Neural cell (in vitro differentiated cells): ENCODE measurements at regions not wholly inside any gene's neighbourhood (a gene's known extent, or its start where the extent isn't known, plus 50 kb on each side); places are given as distances from the start of the nearest gene placed in this dataset.

Source experiments
- H2AFZ ChIP-seq: fragments of 200-600, 300-800 bp; sonication (generic), shearing (Covaris generic); 2 replicates; pipeline ENCODE4 v1.6.0; 2014; ENCODE audit warnings: low read depth, mild to moderate bottlenecking, antibody characterized with exemption, low read length, moderate library complexity
- H3F3A ChIP-seq: fragments of 200-600 bp; shearing (Covaris generic); 2 replicates; pipeline ENCODE4 v1.6.1; 2016; ENCODE audit warnings: mild to moderate bottlenecking, moderate library complexity, mixed read lengths, antibody characterized with exemption, low read length; ENCODE audit not compliant: insufficient read depth, poor library complexity, severe bottlenecking
- H3K27ac ChIP-seq: fragments of 200-600, 300-800 bp; sonication (generic), shearing (Covaris generic); 2 replicates; pipeline ENCODE4 v1.5.1; 2014; ENCODE audit warnings: mild to moderate bottlenecking, low read length, moderate library complexity
- H3K27me3 ChIP-seq: fragments of 300-800, 200-600 bp; sonication (generic), shearing (Covaris generic); 2 replicates; pipeline ENCODE4 v1.6.0; 2014; ENCODE audit warnings: mild to moderate bottlenecking, low read depth, low read length, moderate library complexity; ENCODE audit not compliant: insufficient read depth
- H3K36me3 ChIP-seq: fragments of 300-800, 200-600 bp; sonication (generic), shearing (Covaris generic); 2 replicates; pipeline ENCODE4 v1.5.1; 2014; ENCODE audit warnings: mild to moderate bottlenecking, antibody characterized with exemption, low read length, moderate library complexity; ENCODE audit not compliant: insufficient read depth
- H3K4me2 ChIP-seq: fragments of 300-800, 200-600 bp; sonication (generic), shearing (Covaris generic); 2 replicates; pipeline ENCODE4 v1.6.0; 2014; ENCODE audit warnings: mild to moderate bottlenecking, low read length
- H3K4me3 ChIP-seq: fragments of 300-800, 200-600 bp; sonication (generic), shearing (Covaris generic); 2 replicates; pipeline ENCODE4 v1.5.1; 2014; ENCODE audit warnings: mild to moderate bottlenecking, low read length, moderate library complexity
- H3K79me2 ChIP-seq: fragments of 200-600 bp; shearing (Covaris generic); replicated peaks from 2 replicates; pipeline ENCODE4 v1.6.0; 2014; ENCODE audit warnings: mild to moderate bottlenecking, low read length, moderate library complexity; ENCODE audit not compliant: insufficient read depth
- H3K9ac ChIP-seq: fragments of 300-800, 200-600 bp; sonication (generic), shearing (Covaris generic); 2 replicates; pipeline ENCODE4 v1.6.1; 2016; ENCODE audit warnings: mild to moderate bottlenecking, low read length, mixed read lengths
- H3K9me2 ChIP-seq: fragments of 200-600 bp; shearing (Covaris generic); 2 replicates; pipeline ENCODE4 v1.6.1; 2016; ENCODE audit warnings: mild to moderate bottlenecking, low read length, mixed read lengths; ENCODE audit not compliant: insufficient read depth
- H3K9me3 ChIP-seq: fragments of 200-600, 300-800 bp; sonication (generic), shearing (Covaris generic); 2 replicates; pipeline ENCODE4 v1.6.1; 2016; ENCODE audit warnings: mild to moderate bottlenecking, mixed run types, low read length, moderate library complexity, mixed read lengths
- H4K20me1 ChIP-seq: fragments of 200-600 bp; shearing (Covaris generic); 2 replicates; pipeline ENCODE4 v1.6.1; 2016; ENCODE audit warnings: mild to moderate bottlenecking, mixed run types; ENCODE audit not compliant: insufficient read depth
- EP300 ChIP-seq: fragments of 450-650 bp; conservative IDR thresholded peaks from 2 replicates; pipeline ENCODE4 v1.6.1; 2014; ENCODE audit warnings: antibody characterized with exemption, mild to moderate bottlenecking, moderate library complexity; ENCODE audit not compliant: poor library complexity, severe bottlenecking
- EZH2 ChIP-seq: fragments of 200-600, 300-800 bp; shearing (Covaris generic), sonication (generic); IDR thresholded peaks from 2 replicates; pipeline ENCODE4 v1.6.1; 2014; ENCODE audit warnings: antibody characterized with exemption, low read length, borderline replicate concordance, mild to moderate bottlenecking; ENCODE audit not compliant: insufficient read depth, poor library complexity, severe bottlenecking
- MXI1 ChIP-seq: fragments of 450-650 bp; conservative IDR thresholded peaks from 2 replicates; pipeline ENCODE4 v1.6.1; 2014; ENCODE audit warnings: antibody characterized with exemption, mild to moderate bottlenecking; ENCODE audit not compliant: poor library complexity, severe bottlenecking
- POLR2AphosphoS5 ChIP-seq: IDR thresholded peaks from 2 replicates; pipeline ENCODE4 v1.6.1; 2012
- RAD21 ChIP-seq: fragments of 450-650 bp; conservative IDR thresholded peaks from 2 replicates; pipeline ENCODE4 v1.6.1; 2014; ENCODE audit warnings: antibody characterized with exemption, mild to moderate bottlenecking, moderate library complexity
- REST ChIP-seq: IDR thresholded peaks from 2 replicates; pipeline ENCODE4 v1.6.1; 2012; ENCODE audit warnings: borderline replicate concordance
- SMC3 ChIP-seq: fragments of 450-650 bp; conservative IDR thresholded peaks from 2 replicates; pipeline ENCODE4 v1.6.1; 2014; ENCODE audit warnings: antibody characterized with exemption, mild to moderate bottlenecking, moderate library complexity; ENCODE audit not compliant: poor library complexity
- TAF1 ChIP-seq: IDR thresholded peaks from 2 replicates; pipeline ENCODE4 v1.6.1; 2012; ENCODE audit warnings: low read depth
- TF ChIP-seq, protein P1 (sequence below): fragments of 450-650 bp; IDR thresholded peaks from 2 replicates; pipeline ENCODE4 v1.5.1; 2014; ENCODE audit warnings: antibody characterized with exemption, mild to moderate bottlenecking, moderate library complexity; ENCODE audit not compliant: poor library complexity, severe bottlenecking

- H3K27me3 ChIP-seq: no peaks in the 10 kb centered on the region
- no peaks in the 10 kb centered on the region for H4K20me1 ChIP-seq
- H3K4me3 ChIP-seq: no peak overlapping the region
- H3K36me3 ChIP-seq: no peaks in the 10 kb centered on the region
- H2AFZ ChIP-seq: no peak overlapping the region
- no peak overlapping the region for H3K9ac ChIP-seq
- H3K4me2 ChIP-seq: no peak overlapping the region
- no peak for TF ChIP-seq EZH2
- no peak for TF ChIP-seq REST
- TF ChIP-seq RAD21: no peak
- TF ChIP-seq EP300: no peak
- no peak for TF ChIP-seq SMC3
- no peak for TF ChIP-seq MXI1
- no peak for TF ChIP-seq TAF1
- TF ChIP-seq, protein P1, sequence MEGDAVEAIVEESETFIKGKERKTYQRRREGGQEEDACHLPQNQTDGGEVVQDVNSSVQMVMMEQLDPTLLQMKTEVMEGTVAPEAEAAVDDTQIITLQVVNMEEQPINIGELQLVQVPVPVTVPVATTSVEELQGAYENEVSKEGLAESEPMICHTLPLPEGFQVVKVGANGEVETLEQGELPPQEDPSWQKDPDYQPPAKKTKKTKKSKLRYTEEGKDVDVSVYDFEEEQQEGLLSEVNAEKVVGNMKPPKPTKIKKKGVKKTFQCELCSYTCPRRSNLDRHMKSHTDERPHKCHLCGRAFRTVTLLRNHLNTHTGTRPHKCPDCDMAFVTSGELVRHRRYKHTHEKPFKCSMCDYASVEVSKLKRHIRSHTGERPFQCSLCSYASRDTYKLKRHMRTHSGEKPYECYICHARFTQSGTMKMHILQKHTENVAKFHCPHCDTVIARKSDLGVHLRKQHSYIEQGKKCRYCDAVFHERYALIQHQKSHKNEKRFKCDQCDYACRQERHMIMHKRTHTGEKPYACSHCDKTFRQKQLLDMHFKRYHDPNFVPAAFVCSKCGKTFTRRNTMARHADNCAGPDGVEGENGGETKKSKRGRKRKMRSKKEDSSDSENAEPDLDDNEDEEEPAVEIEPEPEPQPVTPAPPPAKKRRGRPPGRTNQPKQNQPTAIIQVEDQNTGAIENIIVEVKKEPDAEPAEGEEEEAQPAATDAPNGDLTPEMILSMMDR: no peak
- no peak for TF ChIP-seq POLR2AphosphoS5
- no peaks in the 10 kb centered on the region for H3K9me3 ChIP-seq
- H3F3A ChIP-seq: no peaks in the 10 kb centered on the region
- no peaks in the 10 kb centered on the region for H3K9me2 ChIP-seq
- no peaks in the 10 kb centered on the region for H3K79me2 ChIP-seq
- H3K27ac ChIP-seq: no peak overlapping the region
Observed at GRCh38 chr10:29185050-29185449, 103.8 kb upstream of the LYZL1 start.

- Histone ChIP-seq H3K4me2 (no peak overlapping the region), H3K4me3 (no peak overlapping the region), H3K9me2 (no peaks in the 10 kb centered on the region), H3K27me3 (no peaks in the 10 kb centered on the region), H3K27ac (no peak overlapping the region), H3K9ac (no peak overlapping the region), H3K36me3 (no peaks in the 10 kb centered on the region), H4K20me1 (no peaks in the 10 kb centered on the region), H3K79me2 (no peaks in the 10 kb centered on the region), H2AFZ (no peak overlapping the region), H3K9me3 (no peaks in the 10 kb centered on the region), H3F3A (no peaks in the 10 kb centered on the region)
- TF ChIP-seq REST (no peak), RAD21 (no peak), SMC3 (no peak), EZH2 (no peak), EP300 (no peak), MXI1 (no peak), TAF1 (no peak), POLR2AphosphoS5 (no peak)
- TF ChIP-seq, protein P1: no peak
Observed at GRCh38 chr10:29186221-29186620, 102.6 kb upstream of the LYZL1 start.
